Left lung (tissue), 4 donors: ENCODE measurements at regions not wholly inside any gene's neighbourhood (a gene's known extent, or its start where the extent isn't known, plus 50 kb on each side); places are given as distances from the start of the nearest gene placed in this dataset.

Experiments
- ATAC-seq: fragments of 200-7000 bp; cut with Tn5 transposase; one replicate; pipeline ENCODE4 v1.9.1; 2020; ENCODE audit warnings: moderate library complexity
- DNase-seq, 4 donors: peaks; one replicate each; pipeline ENCODE4 v3.0.0-alpha.2; 2013 to 2020
- H3K27ac ChIP-seq, 2 donors: fragments of 200-600 bp; sonication (generic) in 1 of 2; one replicate each; pipeline versions ENCODE4 v1.5.0 to v1.8.0; 2020 to 2021
- H3K27me3 ChIP-seq, 2 donors: fragments of 200-600 bp; sonication (generic) in 1 of 2; one replicate each; pipeline versions ENCODE4 v1.5.0 to v1.8.0; 2020 to 2021
- H3K36me3 ChIP-seq, 2 donors: fragments of 200-600 bp; sonication (generic) in 1 of 2; one replicate each; pipeline versions ENCODE4 v1.5.0 to v1.8.0; 2020 to 2021
- H3K4me1 ChIP-seq, 2 donors: fragments of 200-600 bp; one replicate each; pipeline ENCODE4 v1.8.0; 2021
- H3K4me3 ChIP-seq, 2 donors: fragments of 200-600 bp; sonication (generic) in 1 of 2; one replicate each; pipeline versions ENCODE4 v1.5.0 to v1.8.0; 2020 to 2021; ENCODE audit warnings: mild to moderate bottlenecking in 1 of 2
- H3K9me3 ChIP-seq, 2 donors: fragments of 200-600 bp; sonication (generic) in 1 of 2; one replicate each; pipeline versions ENCODE4 v1.5.0 to v1.8.0; 2020 to 2021
- CTCF ChIP-seq, 2 donors: fragments of 200-600 bp; sonication (generic) in 1 of 2; IDR thresholded peaks; one replicate each; pipeline versions ENCODE4 v1.5.0 to v1.8.0; 2021; ENCODE audit warnings: antibody characterized with exemption in 2 of 2
- intact Hi-C, 2 donors: fragments of 100-400 bp; cut with DNase I; formaldehyde crosslinking; loops; one replicate each; pipeline versions ENCODE4 v1.11.2 to v1.14.2; 2022
- donor health status: DM: no; HTN: yes; CAD: no.
- donor health status: DM: no; HTN: no; CAD: no.

DNA sequence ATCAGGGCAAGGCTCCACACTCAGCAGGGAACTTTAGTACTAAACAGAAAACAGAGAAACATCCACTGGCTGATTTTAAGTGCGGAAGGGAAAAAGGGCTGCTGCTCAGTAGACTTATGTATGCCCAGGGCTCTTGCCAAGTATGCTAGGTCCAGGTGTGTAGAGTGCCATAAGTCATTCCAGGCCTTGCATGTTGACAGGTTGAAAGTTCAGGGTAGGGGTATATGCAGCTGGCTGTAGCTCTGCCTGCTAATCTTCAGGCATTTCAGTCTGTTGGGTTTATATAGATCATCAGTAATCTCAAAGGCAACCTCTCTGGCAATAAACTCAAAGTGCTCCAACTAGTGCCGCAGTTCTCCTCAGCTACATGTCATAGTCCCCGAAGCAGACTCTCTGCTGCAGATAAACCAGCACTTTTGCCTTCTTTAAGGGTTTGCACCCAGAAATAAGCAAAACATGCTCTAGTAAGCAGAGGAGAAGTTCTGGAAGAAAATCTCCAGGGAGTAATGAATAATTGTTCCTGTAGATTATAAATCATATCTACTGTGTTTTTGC is 134.9 kb upstream of the GRIA3 start:
- ATAC-seq: no peak
- Histone ChIP-seq H3K9me3 (no peaks in the 10 kb centered on the region), H3K27me3 (no peaks in the 10 kb centered on the region), H3K4me1 (no peaks in the 10 kb centered on the region), H3K4me3 (no peak overlapping the region), H3K27ac (no peak overlapping the region), H3K36me3 (no peaks in the 10 kb centered on the region)
- no peak for TF ChIP-seq CTCF (IDR thresholded peaks at IDR 0.05)
- no peak for DNase-seq
- intact Hi-C loops: no loop called here

GRCh38 chrX:123060986-123061385 is 123.1 kb upstream of the GRIA3 start:
- H3K9me3 ChIP-seq: no peaks in the 10 kb centered on the region
- DNase-seq (no peak), ATAC-seq (no peak)
- H3K27me3 ChIP-seq: no peaks in the 10 kb centered on the region
- no peaks in the 10 kb centered on the region for H3K36me3 ChIP-seq
- no peak for TF ChIP-seq CTCF (IDR thresholded peaks at IDR 0.05)
- H3K27ac ChIP-seq: no peak overlapping the region
- no peaks in the 10 kb centered on the region for H3K4me1 ChIP-seq
- intact Hi-C loops: no loop called here
- H3K4me3 ChIP-seq: no peak overlapping the region

GRCh38 chrX:123064053-123064452 is 120.0 kb upstream of the GRIA3 start:
- TF ChIP-seq CTCF (IDR thresholded peaks at IDR 0.05): no peak
- intact Hi-C loops: no loop called here
- DNase-seq (no peak), ATAC-seq (no peak)
- no peak overlapping the region for H3K4me3 ChIP-seq
- H3K36me3 ChIP-seq: no peaks in the 10 kb centered on the region
- no peak overlapping the region for H3K27ac ChIP-seq
- H3K9me3 ChIP-seq: no peaks in the 10 kb centered on the region
- no peaks in the 10 kb centered on the region for H3K4me1 ChIP-seq
- H3K27me3 ChIP-seq: no peaks in the 10 kb centered on the region

DNA sequence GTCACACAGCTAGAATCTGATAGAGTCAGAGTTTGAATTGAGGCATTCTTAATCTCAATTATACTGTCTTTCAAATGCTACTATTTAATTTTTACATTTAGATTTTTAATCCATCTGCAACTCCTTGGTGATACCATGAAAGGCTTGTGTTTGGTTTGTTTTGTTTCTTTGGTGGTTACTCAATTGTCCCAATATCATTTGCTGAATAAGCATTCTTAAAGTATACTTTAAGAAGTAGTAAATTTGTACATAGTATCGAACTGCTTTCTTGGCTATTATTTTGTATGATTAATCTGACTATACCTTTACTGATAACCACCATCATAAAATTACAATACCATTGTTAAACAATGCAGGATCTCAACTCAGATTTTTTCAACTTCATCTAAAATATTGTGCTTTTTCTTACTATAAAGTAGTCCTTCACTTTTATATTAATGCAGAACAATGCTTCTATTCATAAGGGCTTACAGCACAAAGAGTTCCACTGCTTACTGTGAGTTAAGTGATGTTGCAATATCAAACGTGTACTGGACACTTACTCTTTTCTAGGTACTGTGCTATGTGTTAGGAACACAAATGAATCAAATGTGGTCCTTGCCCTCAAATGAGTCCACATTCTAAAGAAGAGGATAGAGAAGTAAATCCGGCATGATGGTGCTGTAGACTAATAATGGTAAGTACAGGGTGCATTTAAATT is 111.2 kb upstream of the GRIA3 start:
- ATAC-seq: no peak
- DNase-seq: no peak

More for the DNA sequence above, 111.2 kb upstream of the GRIA3 start:
- no peaks in the 10 kb centered on the region for H3K36me3 ChIP-seq
- H3K9me3 ChIP-seq: no peaks in the 10 kb centered on the region
- H3K4me3 ChIP-seq: no peak overlapping the region
- no peak for TF ChIP-seq CTCF (IDR thresholded peaks at IDR 0.05)
- H3K4me1 ChIP-seq: no peaks in the 10 kb centered on the region
- no peaks in the 10 kb centered on the region for H3K27me3 ChIP-seq
- intact Hi-C loops: no loop called here
- H3K27ac ChIP-seq: no peak overlapping the region
